SK-N-SH treated with all-trans-retinoic acid at 6 μM for 48 hours (cell line): ENCODE measurements at regions not wholly inside any gene's neighbourhood (a gene's known extent, or its start where the extent isn't known, plus 50 kb on each side); places are given as distances from the start of the nearest gene placed in this dataset.

Source experiments
- BACH2 ChIP-seq: fragments of 250-450 bp; sonication (Bioruptor Pico); IDR thresholded peaks from 2 replicates; pipeline ENCODE4 v1.9.0; 2021; ENCODE audit warnings: mild to moderate bottlenecking, borderline replicate concordance
- CSDC2 ChIP-seq: fragments of 250-450 bp; sonication (Bioruptor Pico); IDR thresholded peaks from 2 replicates; pipeline ENCODE4 v1.5.0; 2020; ENCODE audit warnings: mild to moderate bottlenecking, moderate library complexity
- PATZ1 ChIP-seq: fragments of 250-450 bp; sonication (Bioruptor Pico); IDR thresholded peaks from 2 replicates; pipeline ENCODE4 v1.8.0; 2020; ENCODE audit warnings: mild to moderate bottlenecking, moderate library complexity, borderline replicate concordance
- RARB ChIP-seq: fragments of 250-450 bp; sonication (Bioruptor Pico); IDR thresholded peaks from 2 replicates; pipeline ENCODE4 v1.8.0; 2021; ENCODE audit warnings: mild to moderate bottlenecking, moderate library complexity
- SNAI2 ChIP-seq: fragments of 250-450 bp; sonication (Bioruptor Pico); IDR thresholded peaks from 2 replicates; pipeline ENCODE4 v1.5.0; 2020; ENCODE audit warnings: mild to moderate bottlenecking, moderate library complexity
- TOX ChIP-seq: fragments of 250-450 bp; sonication (Bioruptor Pico); IDR thresholded peaks from 2 replicates; pipeline ENCODE4 v1.8.0; 2021; ENCODE audit warnings: mild to moderate bottlenecking, moderate library complexity, borderline replicate concordance

- TF ChIP-seq SNAI2 (CRISPR knock-in tag) = no peak
- no peak for TF ChIP-seq TOX (CRISPR knock-in tag)
- no peak for TF ChIP-seq RARB (CRISPR knock-in tag)
- no peak for TF ChIP-seq CSDC2 (CRISPR knock-in tag)
- no peak for TF ChIP-seq BACH2
- no peak for TF ChIP-seq PATZ1 (CRISPR knock-in tag)
Observed at GRCh38 chr20:39668038-39668437, 705.9 kb downstream of the DHX35 start.
